Ovary (tissue), 7 donors: ENCODE measurements at regions not wholly inside any gene's neighbourhood (a gene's known extent, or its start where the extent isn't known, plus 50 kb on each side); places are given as distances from the start of the nearest gene placed in this dataset.

ENCODE experiments used
- DNase-seq, 5 donors: peaks; one replicate each; pipeline ENCODE4 v3.0.0-alpha.2; 2019 to 2020
- H3K27ac ChIP-seq, 2 donors: fragments of 200-600 bp; one replicate each; pipeline versions ENCODE4 v1.5.1 to v1.8.0; 2019 to 2022
- H3K27me3 ChIP-seq: fragments of 200-600 bp; one replicate; pipeline ENCODE4 v1.8.0; 2022
- H3K36me3 ChIP-seq: fragments of 200-600 bp; sonication (generic); one replicate; pipeline ENCODE4 v1.5.1; 2019
- H3K4me1 ChIP-seq: one replicate; pipeline ENCODE4 v1.8.1; 2013; ENCODE audit warnings: mild to moderate bottlenecking, moderate library complexity; ENCODE audit not compliant: insufficient read depth
- H3K4me3 ChIP-seq: fragments of 200-600 bp; sonication (generic); one replicate; pipeline ENCODE4 v1.5.1; 2017
- H3K9me3 ChIP-seq, 2 donors: fragments of 200-600 bp in 1 of 2; sonication (generic) in 1 of 2; one replicate each; pipeline versions ENCODE4 v1.5.1 to v1.8.1; 2013 to 2019; ENCODE audit warnings: mild to moderate bottlenecking in 1 of 2, moderate library complexity in 1 of 2
- EP300 ChIP-seq: sonication (generic); formaldehyde crosslinking; IDR thresholded peaks from one replicate; pipeline ENCODE4 v1.6.1; 2017; ENCODE audit warnings: antibody characterized with exemption
- POLR2A ChIP-seq: fragments of 450-650 bp; IDR thresholded peaks from one replicate; pipeline ENCODE4 v1.6.1; 2017; ENCODE audit warnings: antibody characterized with exemption, mild to moderate bottlenecking, moderate library complexity
- WGBS, 3 donors: extraction: QIAGEN DNeasy Blood & Tissue Kit in 1 of 3; methylation state at CpG; one replicate each; pipeline versions ENCODE4 v1.1.5 to v1.1.7; 2013 to 2017; 5-methylcytosine and 5-hydroxymethylcytosine counted together
- intact Hi-C, 4 donors: fragments of 100-400 bp; cut with DNase I; formaldehyde crosslinking; loops; one replicate each; pipeline versions ENCODE4 v1.11.0 to v1.15.1; 2022 to 2023
- TF ChIP-seq, protein P1 (sequence below), 3 donors: fragments of 450-650 bp in 2 of 3; fragments of 200-600 bp in 1 of 3; IDR thresholded peaks; one replicate each; pipeline versions ENCODE4 v1.5.1 to v1.8.0; 2016 to 2022; ENCODE audit warnings: antibody characterized with exemption in 3 of 3, mild to moderate bottlenecking in 1 of 3
- donor health status: DM: no; HTN: no; CAD: no; lungs with moderate emphysema.
- donor health status: DM: no; HTN: no; CAD: no.
- donor health status: Bipolar disorder and iron deficiency.
- donor health status: DM: no; HTN: no; CAD: no.
- donor health status: DM: yes; HTN: yes; CAD: no.

DNA sequence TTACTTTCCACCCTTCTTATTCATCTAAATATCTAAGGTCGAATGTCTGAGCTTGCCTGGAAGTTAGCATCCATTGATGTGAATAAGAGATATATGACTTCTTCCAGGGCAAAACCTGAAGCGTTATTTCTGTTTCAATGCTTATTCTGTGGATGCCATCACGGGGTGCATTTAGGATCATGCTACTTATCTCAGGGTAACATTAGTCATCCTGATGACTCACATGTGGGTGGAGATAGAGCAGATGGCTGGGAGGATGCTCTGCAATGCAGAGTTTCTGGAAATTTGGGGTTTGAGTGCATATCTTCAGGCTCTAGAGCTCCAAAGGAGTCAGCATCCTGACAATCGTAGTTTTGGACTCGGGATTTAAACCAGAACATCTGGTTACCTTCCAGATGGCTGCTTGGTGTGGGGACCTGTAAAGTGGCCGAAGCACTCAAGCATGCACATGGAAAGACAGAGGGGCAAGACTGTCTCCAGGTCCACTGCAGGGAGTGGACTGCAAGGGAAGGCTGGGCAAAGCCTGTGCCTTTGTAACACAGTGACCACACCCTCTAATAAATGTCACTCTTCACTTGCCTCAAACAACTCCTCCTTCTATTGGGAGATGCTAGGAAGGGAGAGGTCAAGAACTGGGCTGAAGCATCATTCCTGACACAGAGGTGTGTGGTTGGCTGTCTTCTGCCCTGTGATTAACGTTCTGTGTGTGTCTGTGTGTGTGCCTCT lies 175.2 kb upstream of the SALL1 start:
- H3K36me3 ChIP-seq, result no peaks in the 10 kb centered on the region
- H3K9me3 ChIP-seq, result no peaks in the 10 kb centered on the region
- TF ChIP-seq, protein P1, sequence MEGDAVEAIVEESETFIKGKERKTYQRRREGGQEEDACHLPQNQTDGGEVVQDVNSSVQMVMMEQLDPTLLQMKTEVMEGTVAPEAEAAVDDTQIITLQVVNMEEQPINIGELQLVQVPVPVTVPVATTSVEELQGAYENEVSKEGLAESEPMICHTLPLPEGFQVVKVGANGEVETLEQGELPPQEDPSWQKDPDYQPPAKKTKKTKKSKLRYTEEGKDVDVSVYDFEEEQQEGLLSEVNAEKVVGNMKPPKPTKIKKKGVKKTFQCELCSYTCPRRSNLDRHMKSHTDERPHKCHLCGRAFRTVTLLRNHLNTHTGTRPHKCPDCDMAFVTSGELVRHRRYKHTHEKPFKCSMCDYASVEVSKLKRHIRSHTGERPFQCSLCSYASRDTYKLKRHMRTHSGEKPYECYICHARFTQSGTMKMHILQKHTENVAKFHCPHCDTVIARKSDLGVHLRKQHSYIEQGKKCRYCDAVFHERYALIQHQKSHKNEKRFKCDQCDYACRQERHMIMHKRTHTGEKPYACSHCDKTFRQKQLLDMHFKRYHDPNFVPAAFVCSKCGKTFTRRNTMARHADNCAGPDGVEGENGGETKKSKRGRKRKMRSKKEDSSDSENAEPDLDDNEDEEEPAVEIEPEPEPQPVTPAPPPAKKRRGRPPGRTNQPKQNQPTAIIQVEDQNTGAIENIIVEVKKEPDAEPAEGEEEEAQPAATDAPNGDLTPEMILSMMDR (IDR thresholded peaks at IDR 0.05), result no peak
- TF ChIP-seq POLR2A (no peak), EP300 (no peak)
- no peak overlapping the region for H3K4me3 ChIP-seq
- H3K27ac ChIP-seq, result no peak overlapping the region
- H3K4me1 ChIP-seq, result no peaks in the 10 kb centered on the region
- DNase-seq, result no peak
- intact Hi-C loops, result no loop called here
- H3K27me3 ChIP-seq, result no peaks in the 10 kb centered on the region
- 34 to 40% (median 34%) methylated on average over 7 of the region's 7 CpGs for WGBS, 3 donors

DNA sequence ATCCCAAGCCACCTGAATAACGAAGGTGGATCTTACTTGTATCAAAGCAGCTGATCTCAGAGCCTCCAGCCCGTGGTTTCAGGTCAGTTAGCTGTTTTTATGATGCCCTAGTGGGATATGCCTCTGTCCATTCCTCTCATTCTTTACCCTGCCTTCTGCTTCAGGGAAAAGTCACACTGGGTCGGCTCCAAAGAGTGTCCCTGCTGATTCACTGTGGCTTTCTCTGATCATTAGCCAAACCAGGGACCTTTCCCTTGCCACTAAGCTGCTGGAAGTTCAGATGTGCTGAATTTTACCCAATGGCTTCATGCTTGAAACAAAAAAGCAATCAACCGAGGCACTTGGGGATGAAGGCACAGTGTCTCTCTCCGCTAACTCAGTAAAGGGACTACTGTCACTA lies 170.2 kb upstream of the SALL1 start:
- no peaks in the 10 kb centered on the region for H3K27me3 ChIP-seq
- intact Hi-C loops, result no loop called here
- 75 to 86% (median 79%) methylated on average over 5 of the region's 5 CpGs for WGBS, 3 donors
- no peak for DNase-seq
- H3K4me1 ChIP-seq, result no peaks in the 10 kb centered on the region
- no peak overlapping the region for H3K4me3 ChIP-seq
- no peak overlapping the region for H3K27ac ChIP-seq
- H3K9me3 ChIP-seq, result no peaks in the 10 kb centered on the region
- no peaks in the 10 kb centered on the region for H3K36me3 ChIP-seq
- TF ChIP-seq, protein P1 (IDR thresholded peaks at IDR 0.05), result no peak
- TF ChIP-seq POLR2A (no peak), EP300 (no peak)

DNA sequence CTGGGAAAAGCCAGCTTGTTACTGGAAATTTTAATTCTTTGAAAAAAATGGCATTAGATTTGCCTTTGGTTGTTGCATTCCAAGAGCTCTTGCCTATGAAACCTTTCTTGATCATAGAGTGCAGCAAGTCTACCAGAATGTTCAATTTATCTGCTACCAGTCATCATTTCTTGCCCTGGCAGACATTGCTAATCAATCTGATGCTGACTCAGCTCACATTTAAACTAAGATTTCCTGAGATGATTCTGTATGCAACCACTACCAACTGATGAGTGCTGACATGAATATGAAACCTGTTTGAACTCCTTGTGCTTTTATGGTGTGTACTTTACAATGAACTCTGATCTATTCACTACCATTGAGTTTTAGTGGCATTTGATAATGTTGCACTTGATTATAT lies 166.5 kb upstream of the SALL1 start:
- no peak for DNase-seq
- Histone ChIP-seq H3K4me1 (peaks cover 1% of the 10 kb centered on the region), H3K9me3 (no peaks in the 10 kb centered on the region), H3K4me3 (no peak overlapping the region), H3K27ac (no peak overlapping the region), H3K36me3 (no peaks in the 10 kb centered on the region), H3K27me3 (no peaks in the 10 kb centered on the region)
- TF ChIP-seq POLR2A (no peak), EP300 (no peak)
- TF ChIP-seq, protein P1 (IDR thresholded peaks at IDR 0.05), result no peak
- intact Hi-C loops, result loop anchor here in 1 of 4 donors (5.0 kb wide), 1 partner anchor 1335 kb away; no protein-coding TSS in a partner anchor

DNA sequence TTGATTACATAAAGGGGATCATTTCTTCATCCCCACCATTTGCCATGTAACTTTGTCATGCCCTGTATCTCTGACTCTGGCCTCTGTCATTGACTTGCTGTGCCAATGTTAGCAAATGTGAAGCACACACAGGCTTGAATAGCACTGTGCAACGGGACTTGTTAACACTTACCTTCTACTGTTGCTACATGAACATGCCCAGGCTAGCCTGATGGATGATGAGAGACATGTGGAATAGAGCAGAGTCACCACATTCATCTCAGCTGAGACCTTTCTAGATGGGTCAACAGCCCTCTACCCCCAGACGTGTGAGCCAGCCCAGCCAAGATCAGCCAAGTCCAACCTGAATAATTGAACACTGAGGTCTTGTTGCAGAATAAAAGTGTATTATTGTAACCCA lies 162.1 kb upstream of the SALL1 start:
- TF ChIP-seq, protein P1 (IDR thresholded peaks at IDR 0.05), result no peak
- TF ChIP-seq POLR2A (no peak), EP300 (no peak)
- WGBS, 3 donors, result 81 to 93% (median 86%) methylated on average over 2 of the region's 2 CpGs
- intact Hi-C loops, result no loop called here
- H3K9me3 ChIP-seq, result no peaks in the 10 kb centered on the region
- no peaks in the 10 kb centered on the region for H3K27me3 ChIP-seq
- H3K4me1 ChIP-seq, result peaks cover 1% of the 10 kb centered on the region
- no peak for DNase-seq
- H3K27ac ChIP-seq, result no peak overlapping the region
- no peaks in the 10 kb centered on the region for H3K36me3 ChIP-seq
- no peak overlapping the region for H3K4me3 ChIP-seq
